Panc1 (cell line): ENCODE measurements at regions not wholly inside any gene's neighbourhood (a gene's known extent, or its start where the extent isn't known, plus 50 kb on each side); places are given as distances from the start of the nearest gene placed in this dataset.
"Not testable (repeated sequence)": the region's sequence is repeated elsewhere in the genome, so short reads cannot be mapped to it uniquely, and the experiment has no call there.

Source experiments
- ATAC-seq: fragments of 200-7000 bp; cut with Tn5 transposase; 2 replicates; pipeline ENCODE4 v1.9.1; 2020; ENCODE audit warnings: mild to moderate bottlenecking, moderate library complexity
- BruUV-seq: library from RNA; stranded (reverse); fragments of 400-500 nt; replicated peaks from 2 replicates; lab custom pipeline; 2021; lab: Mats Ljungman, UMichigan
- CTCF ChIA-PET: fragments of 300-600 bp; sonication (Branson Sonifier 250); formaldehyde crosslinking; loops from one replicate; lab custom pipeline; 2022; ENCODE audit warnings: antibody characterized with exemption; lab: Charles Lee
- POLR2A ChIA-PET: fragments of 300-600 bp; sonication (Branson Sonifier 250); formaldehyde crosslinking; loops from one replicate; lab custom pipeline; 2022; ENCODE audit warnings: antibody characterized with exemption; lab: Charles Lee
- DNase-seq: peaks from one replicate; pipeline ENCODE4 v3.0.0-alpha.2; 2010; ENCODE audit warnings: low read depth, low spot score
- H3K27ac ChIP-seq: 2 replicates; pipeline ENCODE4 v1.5.1; 2011; ENCODE audit warnings: mild to moderate bottlenecking, low read length, inconsistent platforms
- H3K27me3 ChIP-seq: fragments of 200-500 bp; sonication (Bioruptor generic); 2 replicates; pipeline ENCODE4 v1.6.0; 2014; ENCODE audit warnings: low read length, inconsistent platforms; ENCODE audit not compliant: control insufficient read depth, insufficient read depth
- H3K36me3 ChIP-seq: fragments of 200-500 bp; sonication (Bioruptor generic); 2 replicates; pipeline ENCODE4 v1.5.1; 2014; ENCODE audit warnings: inconsistent platforms, mild to moderate bottlenecking, low read length, moderate library complexity; ENCODE audit not compliant: control insufficient read depth, insufficient read depth
- H3K4me1 ChIP-seq: 2 replicates; pipeline ENCODE4 v1.5.1; 2011; ENCODE audit warnings: inconsistent platforms, mild to moderate bottlenecking, low read length, moderate library complexity; ENCODE audit not compliant: control insufficient read depth, insufficient read depth
- H3K4me3 ChIP-seq, 2 experiments: 2 replicates each; pipeline ENCODE4 v1.5.1; 2011 to 2012; ENCODE audit warnings: low read depth in 2 of 2, low read length in 2 of 2, mild to moderate bottlenecking in 2 of 2, inconsistent platforms in 1 of 2, moderate library complexity in 1 of 2
- H3K9me3 ChIP-seq: fragments of 200-500 bp; sonication (Bioruptor generic); 2 replicates; pipeline ENCODE4 v1.5.1; 2014; ENCODE audit warnings: low read depth, mild to moderate bottlenecking, inconsistent platforms, low read length, moderate library complexity; ENCODE audit not compliant: control insufficient read depth, insufficient read depth
- POLR2AphosphoS5 ChIP-seq: IDR thresholded peaks from 2 replicates; pipeline ENCODE4 v1.6.1; 2012; ENCODE audit warnings: mild to moderate bottlenecking, low read depth, low read length, moderate library complexity
- SIN3A ChIP-seq: IDR thresholded peaks from 2 replicates; pipeline ENCODE4 v1.6.1; 2012; ENCODE audit warnings: low read depth, mild to moderate bottlenecking, low read length, moderate library complexity, borderline replicate concordance; ENCODE audit not compliant: insufficient read depth
- TCF7L2 ChIP-seq: IDR thresholded peaks from 2 replicates; pipeline ENCODE4 v1.6.1; 2011; ENCODE audit warnings: mild to moderate bottlenecking, low read depth, low read length, inconsistent platforms
- in situ Hi-C: cut with HindIII; loops from 2 replicates; pipeline ENCODE4 v1.10.0; 2016; ENCODE audit warnings: low sequenced_read_pairs, low pct_unique_long_range_greater_than_20kb
- intact Hi-C: fragments of 100-400 bp; cut with micrococcal nuclease; formaldehyde crosslinking; loops from one replicate; pipeline ENCODE4 v1.10.0; 2022; ENCODE audit not compliant: unreplicated experiment
- TF ChIP-seq, protein P1 (sequence below), 2 experiments: IDR thresholded peaks; 2 replicates each; pipeline ENCODE4 v1.6.1; 2011 to 2012; ENCODE audit warnings: low read depth in 2 of 2, control low read depth in 1 of 2, low read length in 1 of 2, mild to moderate bottlenecking in 1 of 2, moderate library complexity in 1 of 2; ENCODE audit not compliant: insufficient read depth in 1 of 2
- TF ChIP-seq, protein P2 (sequence below): fragments of 450-650 bp; IDR thresholded peaks from 2 replicates; pipeline ENCODE4 v1.5.1; 2017; ENCODE audit warnings: mild to moderate bottlenecking

DNA sequence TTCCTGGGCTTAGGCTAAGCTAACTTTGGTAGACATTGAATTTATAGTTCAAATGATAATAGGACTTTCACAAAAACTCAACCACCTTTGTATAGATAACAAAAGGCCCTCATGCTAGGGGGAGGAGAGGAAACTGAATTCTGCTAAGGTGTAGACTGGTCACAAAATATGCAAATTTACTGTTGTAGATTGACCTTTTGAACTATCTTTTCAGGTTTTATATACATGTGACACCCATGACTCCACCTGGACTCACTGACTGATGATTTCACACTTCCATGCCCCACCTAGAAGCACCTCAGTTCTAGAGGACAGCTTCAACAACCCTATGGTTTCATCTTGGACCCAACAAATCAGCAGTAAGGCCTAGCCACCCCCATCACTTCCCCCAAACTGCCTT, 165.7 kb downstream of the CEMIP2 start:
- no peak overlapping the region for H3K27ac ChIP-seq
- POLR2A ChIA-PET = no interaction called here
- no peak for DNase-seq
- H3K9me3 ChIP-seq = no peaks in the 10 kb centered on the region
- H3K36me3 ChIP-seq = no peaks in the 10 kb centered on the region
- no peak overlapping the region for H3K4me3 ChIP-seq
- CTCF ChIA-PET = no interaction called here
- no TSS peak for BruUV-seq
- in situ Hi-C loops = no loop called here
- intact Hi-C loops = loop anchor here (10.0 kb wide), 1 partner anchor 162 kb away; the partner anchor contains the start of gene CEMIP2
- no peak for TF ChIP-seq TCF7L2
- TF ChIP-seq, protein P1, sequence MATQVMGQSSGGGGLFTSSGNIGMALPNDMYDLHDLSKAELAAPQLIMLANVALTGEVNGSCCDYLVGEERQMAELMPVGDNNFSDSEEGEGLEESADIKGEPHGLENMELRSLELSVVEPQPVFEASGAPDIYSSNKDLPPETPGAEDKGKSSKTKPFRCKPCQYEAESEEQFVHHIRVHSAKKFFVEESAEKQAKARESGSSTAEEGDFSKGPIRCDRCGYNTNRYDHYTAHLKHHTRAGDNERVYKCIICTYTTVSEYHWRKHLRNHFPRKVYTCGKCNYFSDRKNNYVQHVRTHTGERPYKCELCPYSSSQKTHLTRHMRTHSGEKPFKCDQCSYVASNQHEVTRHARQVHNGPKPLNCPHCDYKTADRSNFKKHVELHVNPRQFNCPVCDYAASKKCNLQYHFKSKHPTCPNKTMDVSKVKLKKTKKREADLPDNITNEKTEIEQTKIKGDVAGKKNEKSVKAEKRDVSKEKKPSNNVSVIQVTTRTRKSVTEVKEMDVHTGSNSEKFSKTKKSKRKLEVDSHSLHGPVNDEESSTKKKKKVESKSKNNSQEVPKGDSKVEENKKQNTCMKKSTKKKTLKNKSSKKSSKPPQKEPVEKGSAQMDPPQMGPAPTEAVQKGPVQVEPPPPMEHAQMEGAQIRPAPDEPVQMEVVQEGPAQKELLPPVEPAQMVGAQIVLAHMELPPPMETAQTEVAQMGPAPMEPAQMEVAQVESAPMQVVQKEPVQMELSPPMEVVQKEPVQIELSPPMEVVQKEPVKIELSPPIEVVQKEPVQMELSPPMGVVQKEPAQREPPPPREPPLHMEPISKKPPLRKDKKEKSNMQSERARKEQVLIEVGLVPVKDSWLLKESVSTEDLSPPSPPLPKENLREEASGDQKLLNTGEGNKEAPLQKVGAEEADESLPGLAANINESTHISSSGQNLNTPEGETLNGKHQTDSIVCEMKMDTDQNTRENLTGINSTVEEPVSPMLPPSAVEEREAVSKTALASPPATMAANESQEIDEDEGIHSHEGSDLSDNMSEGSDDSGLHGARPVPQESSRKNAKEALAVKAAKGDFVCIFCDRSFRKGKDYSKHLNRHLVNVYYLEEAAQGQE (IDR thresholded peaks at IDR 0.05; ENCODE audit: insufficient read depth in 1 of 2, low read depth in 2 of 2, low read length in 1 of 2) = no peak
- TF ChIP-seq POLR2AphosphoS5 = no peak
- TF ChIP-seq SIN3A = no peak
- TF ChIP-seq, protein P2, sequence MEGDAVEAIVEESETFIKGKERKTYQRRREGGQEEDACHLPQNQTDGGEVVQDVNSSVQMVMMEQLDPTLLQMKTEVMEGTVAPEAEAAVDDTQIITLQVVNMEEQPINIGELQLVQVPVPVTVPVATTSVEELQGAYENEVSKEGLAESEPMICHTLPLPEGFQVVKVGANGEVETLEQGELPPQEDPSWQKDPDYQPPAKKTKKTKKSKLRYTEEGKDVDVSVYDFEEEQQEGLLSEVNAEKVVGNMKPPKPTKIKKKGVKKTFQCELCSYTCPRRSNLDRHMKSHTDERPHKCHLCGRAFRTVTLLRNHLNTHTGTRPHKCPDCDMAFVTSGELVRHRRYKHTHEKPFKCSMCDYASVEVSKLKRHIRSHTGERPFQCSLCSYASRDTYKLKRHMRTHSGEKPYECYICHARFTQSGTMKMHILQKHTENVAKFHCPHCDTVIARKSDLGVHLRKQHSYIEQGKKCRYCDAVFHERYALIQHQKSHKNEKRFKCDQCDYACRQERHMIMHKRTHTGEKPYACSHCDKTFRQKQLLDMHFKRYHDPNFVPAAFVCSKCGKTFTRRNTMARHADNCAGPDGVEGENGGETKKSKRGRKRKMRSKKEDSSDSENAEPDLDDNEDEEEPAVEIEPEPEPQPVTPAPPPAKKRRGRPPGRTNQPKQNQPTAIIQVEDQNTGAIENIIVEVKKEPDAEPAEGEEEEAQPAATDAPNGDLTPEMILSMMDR = no peak
- no peak for ATAC-seq
- H3K27me3 ChIP-seq = no peaks in the 10 kb centered on the region
- no peaks in the 10 kb centered on the region for H3K4me1 ChIP-seq

DNA sequence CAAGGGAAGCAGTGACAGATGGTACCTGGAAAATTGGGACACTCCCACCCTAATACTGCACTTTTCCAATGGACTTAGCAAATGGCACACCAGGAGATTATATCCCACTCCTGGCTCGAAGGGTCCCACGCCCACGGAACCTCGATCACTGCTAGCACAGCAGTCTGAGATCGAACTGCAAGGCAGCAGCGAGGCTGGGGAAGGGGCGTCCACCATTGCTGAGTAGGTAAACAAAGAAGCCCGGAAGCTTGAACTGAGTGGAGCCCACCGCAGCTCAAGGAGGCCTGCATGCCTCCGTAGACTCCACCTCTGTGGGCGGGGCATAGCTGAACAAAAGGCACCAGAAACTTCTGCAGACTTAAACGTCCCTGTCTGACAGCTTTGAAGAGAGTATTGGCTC, 172.6 kb downstream of the CEMIP2 start:
- in situ Hi-C loops, H3K27ac ChIP-seq, CTCF ChIA-PET, ATAC-seq, H3K4me3 ChIP-seq, H3K36me3 ChIP-seq, H3K27me3 ChIP-seq, H3K4me1 ChIP-seq, BruUV-seq, H3K9me3 ChIP-seq, intact Hi-C loops, DNase-seq, POLR2A ChIA-PET: not testable (repeated sequence)

DNA sequence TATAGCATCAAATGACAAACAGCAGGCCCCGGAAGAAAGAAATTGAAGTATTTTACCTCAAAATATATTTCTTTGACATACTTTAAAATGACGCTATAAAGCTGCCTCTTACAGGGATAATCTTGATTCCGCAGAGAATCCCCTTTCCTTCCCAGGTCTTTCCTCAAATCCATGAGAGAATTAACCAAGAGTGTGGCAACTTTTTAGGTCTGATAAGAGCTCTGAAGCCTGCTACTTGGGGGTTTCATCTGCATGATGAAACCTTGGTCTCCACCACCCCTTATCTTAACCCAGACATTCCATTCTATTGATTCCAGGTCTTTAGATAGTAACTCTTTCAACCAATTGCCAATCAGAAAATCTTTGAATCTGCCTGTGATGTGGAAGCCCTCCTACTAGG, 173.8 kb downstream of the CEMIP2 start:
- ChIA-PET POLR2A (no interaction called here), CTCF (no interaction called here)
- ATAC-seq (no peak), DNase-seq (no peak)
- Histone ChIP-seq H3K27me3 (no peaks in the 10 kb centered on the region), H3K36me3 (no peaks in the 10 kb centered on the region), H3K27ac (no peak overlapping the region), H3K4me3 (no peak overlapping the region), H3K9me3 (no peaks in the 10 kb centered on the region), H3K4me1 (no peaks in the 10 kb centered on the region)
- in situ Hi-C loops = no loop called here
- intact Hi-C loops = no loop called here
- TF ChIP-seq SIN3A (no peak), POLR2AphosphoS5 (no peak), TCF7L2 (no peak)
- TF ChIP-seq, protein P2 = no peak
- TF ChIP-seq, protein P1 (IDR thresholded peaks at IDR 0.05; ENCODE audit: insufficient read depth in 1 of 2, low read depth in 2 of 2, low read length in 1 of 2) = no peak
- no TSS peak for BruUV-seq
